ENCODE measurements at regions not wholly inside any gene's neighbourhood (a gene's known extent, or its start where the extent isn't known, plus 50 kb on each side); places are given as distances from the start of the nearest gene placed in this dataset.
A peak's percentile ranks its signal among the peaks of the same experiment; 100 is the strongest.

- Histone ChIP-seq H3T11ph (ENCODE audit: low read length) (no peak overlapping the region), H3K14ac (ENCODE audit: insufficient read depth, low read length) (no peak overlapping the region), H3K9me3 (ENCODE audit: control insufficient read depth, low read depth, low read length) (no peaks in the 10 kb centered on the region), H3K18ac (ENCODE audit: insufficient read length, low read depth, low read length) (no peak overlapping the region), H3K27ac (ENCODE audit: insufficient read length, low read depth, low read length) (no peak overlapping the region), H2AK5ac (ENCODE audit: insufficient read length, low read length) (no peak overlapping the region), H4K8ac (replicated peaks; ENCODE audit: insufficient read length, low read depth, low read length) (no peak overlapping the region), H3K4me1 (ENCODE audit: insufficient read depth, low read length) (peaks cover 11% of the 10 kb centered on the region; the same call in 1 of the 2 replicates), H2BK15ac (ENCODE audit: low read depth, low read length) (no peak overlapping the region), H2BK20ac (ENCODE audit: low read depth, low read length, poor library complexity, severe bottlenecking) (no peak overlapping the region), H3K23me2 (ENCODE audit: insufficient read length, low read depth, low read length, poor library complexity, severe bottlenecking) (no peaks in the 10 kb centered on the region), H3K27me3 (ENCODE audit: insufficient read depth, low read length) (no peaks in the 10 kb centered on the region), H3K4me2 (ENCODE audit: insufficient read depth, insufficient read length, low read length) (no peak overlapping the region), H3K9ac (ENCODE audit: extremely low read depth, insufficient read length, low read length) (no peak overlapping the region), H4K20me1 (ENCODE audit: control insufficient read depth, insufficient read depth, insufficient read length) (no peaks in the 10 kb centered on the region), H4K91ac (ENCODE audit: insufficient read length, low read depth, low read length) (no peak overlapping the region), H2BK5ac (ENCODE audit: insufficient read length, low read length) (no peak overlapping the region), H3K79me1 (ENCODE audit: insufficient read depth, low read depth, low read length, poor library complexity, severe bottlenecking) (no peaks in the 10 kb centered on the region), H3K79me2 (ENCODE audit: insufficient read depth, low read length) (no peaks in the 10 kb centered on the region), H2BK120ac (ENCODE audit: low read depth, low read length, poor library complexity, severe bottlenecking) (no peak overlapping the region), H2BK12ac (ENCODE audit: insufficient read length, low read depth, low read length) (no peak overlapping the region), H2AFZ (ENCODE audit: low read length) (no peak overlapping the region), H4K5ac (ENCODE audit: insufficient read length, low read depth, low read length) (no peak overlapping the region), H3K4ac (ENCODE audit: low read depth, low read length) (no peak overlapping the region), H3K23ac (ENCODE audit: insufficient read length, low read depth, low read length) (no peak overlapping the region), H3K56ac (ENCODE audit: insufficient read length, low read depth, low read length) (no peak overlapping the region)
- WGBS (ENCODE audit: extremely low coverage, insufficient read length, low lambda C conversion rate) = no CpG with 5 or more reads among the region's 15 CpGs
- Mint-ChIP-seq H3K36me3 (ENCODE audit: insufficient read depth in 1 of 3, low read depth in 3 of 3) (0 out of 7 replicates have a peak, but pooled peaks cover 0 to 7% (median 0%) of the 10 kb centered on the region in 3 experiments), H3K27me3 (ENCODE audit: low read depth) (peaks cover 5% of the 10 kb centered on the region), H3K4me1 (peaks cover 23 to 35% of the 10 kb centered on the region in 2 experiments), H3K9me3 (no peaks in the 10 kb centered on the region), H3K27ac (peak overlapping the region in 2 of 3 experiments; percentile 2 to 38; a peak in 4 of 7 replicates), H3K4me3 (no peak overlapping the region; a peak in 1 of 5 replicates)
- no peak for TF ChIP-seq CTCF (conservative IDR thresholded peaks at IDR 0.05)
- no peak for DNase-seq
These were observed 72.1 kb downstream of the SPRING1 start for GRCh38 chr12:116665666-116666304.

Data from H9 (cell line).